GM20000 (cell line): ENCODE measurements at regions not wholly inside any gene's neighbourhood (a gene's known extent, or its start where the extent isn't known, plus 50 kb on each side); places are given as distances from the start of the nearest gene placed in this dataset.
"Not testable (repeated sequence)": the region's sequence is repeated elsewhere in the genome, so short reads cannot be mapped to it uniquely, and the experiment has no call there.

Experiments
- DNase-seq: peaks from one replicate; pipeline ENCODE4 v3.0.0; 2012; ENCODE audit warnings: low spot score
- TF ChIP-seq, protein P1 (sequence below): IDR thresholded peaks from 2 replicates; pipeline ENCODE4 v1.5.1; 2012; ENCODE audit warnings: mild to moderate bottlenecking, control low read depth; ENCODE audit errors: extremely low read depth, missing control alignments

DNA sequence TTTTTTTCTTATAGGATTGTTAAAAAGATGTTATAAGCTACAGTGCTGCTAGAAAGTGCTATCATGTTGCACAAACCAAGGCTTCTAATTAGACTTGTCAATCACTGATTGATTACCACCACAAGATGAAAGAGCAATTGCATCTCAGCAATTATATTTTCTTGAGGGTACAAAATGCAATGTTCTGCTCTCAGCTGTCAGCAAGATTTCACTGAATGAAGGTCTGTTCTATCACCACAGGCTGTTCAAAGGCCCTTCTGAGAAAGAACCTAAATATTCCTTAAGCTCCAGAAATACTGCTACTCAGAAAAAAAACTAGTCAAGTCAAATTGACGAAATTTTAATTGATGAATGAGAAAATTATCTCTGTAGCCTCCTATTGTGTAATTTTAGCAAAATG lies 301.9 kb upstream of the KYNU start:
- DNase-seq: no peak
- TF ChIP-seq, protein P1, sequence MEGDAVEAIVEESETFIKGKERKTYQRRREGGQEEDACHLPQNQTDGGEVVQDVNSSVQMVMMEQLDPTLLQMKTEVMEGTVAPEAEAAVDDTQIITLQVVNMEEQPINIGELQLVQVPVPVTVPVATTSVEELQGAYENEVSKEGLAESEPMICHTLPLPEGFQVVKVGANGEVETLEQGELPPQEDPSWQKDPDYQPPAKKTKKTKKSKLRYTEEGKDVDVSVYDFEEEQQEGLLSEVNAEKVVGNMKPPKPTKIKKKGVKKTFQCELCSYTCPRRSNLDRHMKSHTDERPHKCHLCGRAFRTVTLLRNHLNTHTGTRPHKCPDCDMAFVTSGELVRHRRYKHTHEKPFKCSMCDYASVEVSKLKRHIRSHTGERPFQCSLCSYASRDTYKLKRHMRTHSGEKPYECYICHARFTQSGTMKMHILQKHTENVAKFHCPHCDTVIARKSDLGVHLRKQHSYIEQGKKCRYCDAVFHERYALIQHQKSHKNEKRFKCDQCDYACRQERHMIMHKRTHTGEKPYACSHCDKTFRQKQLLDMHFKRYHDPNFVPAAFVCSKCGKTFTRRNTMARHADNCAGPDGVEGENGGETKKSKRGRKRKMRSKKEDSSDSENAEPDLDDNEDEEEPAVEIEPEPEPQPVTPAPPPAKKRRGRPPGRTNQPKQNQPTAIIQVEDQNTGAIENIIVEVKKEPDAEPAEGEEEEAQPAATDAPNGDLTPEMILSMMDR: no peak

DNA sequence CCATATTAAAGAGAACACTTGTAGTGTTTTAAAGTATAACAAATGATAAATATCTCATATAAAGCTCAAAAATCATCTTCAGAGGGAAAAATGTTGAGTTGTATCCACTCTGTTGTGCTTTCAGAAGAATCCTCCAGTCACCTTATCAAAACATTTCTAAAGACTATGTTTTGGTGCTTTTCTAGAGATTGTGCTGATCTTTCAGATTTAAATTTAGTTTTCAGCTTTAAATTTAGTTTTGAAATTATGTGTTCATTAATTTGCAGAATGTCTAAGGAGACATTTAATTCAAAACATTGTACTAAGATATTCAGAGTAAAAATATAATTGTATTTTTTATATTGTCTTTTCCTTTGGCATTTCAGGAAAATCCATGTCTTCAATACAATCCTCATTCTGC lies 303.1 kb upstream of the KYNU start:
- no peak for DNase-seq
- TF ChIP-seq, protein P1: no peak

DNA sequence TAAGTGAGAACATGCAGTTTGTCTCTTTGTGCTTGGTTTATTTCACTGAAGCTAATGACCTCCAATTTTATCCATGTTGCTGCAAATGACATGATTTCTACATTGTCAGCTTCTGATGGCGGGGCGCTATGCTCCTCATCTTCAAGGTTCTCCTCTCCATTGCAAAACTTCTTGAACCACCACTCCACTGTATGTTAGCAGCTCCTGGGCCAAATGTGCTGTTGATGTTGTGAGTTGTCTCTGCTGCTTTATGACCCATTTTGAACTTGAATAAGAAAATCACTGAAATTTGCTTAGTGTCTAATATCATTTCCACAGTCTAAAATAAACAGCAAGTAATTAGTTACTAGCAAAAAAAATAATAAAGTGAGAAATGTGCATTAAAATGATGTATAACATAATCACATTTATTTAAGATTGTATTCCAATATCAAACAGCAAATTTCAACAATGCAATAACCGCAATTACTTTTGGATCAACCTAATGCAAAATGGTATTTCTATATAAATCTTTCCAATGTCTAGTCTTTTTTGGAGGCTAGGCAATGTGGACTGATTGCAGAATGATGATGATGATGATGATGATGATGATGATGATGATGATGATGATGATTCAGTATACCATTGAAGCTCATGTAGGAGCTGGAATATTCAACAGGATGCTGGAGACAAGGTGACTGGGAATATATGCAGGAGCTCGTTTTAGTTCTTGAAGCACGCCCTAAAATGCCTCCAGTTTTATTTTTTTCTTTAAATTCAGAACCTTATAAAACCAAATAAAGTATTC lies 304.9 kb upstream of the KYNU start:
- no peak for DNase-seq
- TF ChIP-seq, protein P1: no peak

DNA sequence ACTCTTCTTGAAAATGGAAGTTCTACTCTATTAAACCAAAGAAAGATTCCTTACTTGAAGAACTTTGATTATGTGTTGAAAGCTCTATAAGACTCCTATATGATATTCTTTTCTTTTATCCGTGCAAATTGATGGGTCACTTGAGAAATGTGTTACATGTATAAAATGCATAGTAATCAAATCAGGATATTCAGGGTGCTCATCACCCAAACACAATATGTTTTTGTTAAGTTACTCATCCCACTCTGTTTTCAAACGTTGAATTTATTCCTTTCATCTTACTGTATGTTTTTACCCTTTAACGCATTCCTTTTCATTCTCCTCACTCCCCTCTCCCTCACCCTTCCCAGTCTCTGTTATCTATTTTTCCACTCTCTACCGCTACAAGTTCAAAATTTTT lies 305.5 kb upstream of the KYNU start:
- TF ChIP-seq, protein P1: no peak
- no peak for DNase-seq

DNA sequence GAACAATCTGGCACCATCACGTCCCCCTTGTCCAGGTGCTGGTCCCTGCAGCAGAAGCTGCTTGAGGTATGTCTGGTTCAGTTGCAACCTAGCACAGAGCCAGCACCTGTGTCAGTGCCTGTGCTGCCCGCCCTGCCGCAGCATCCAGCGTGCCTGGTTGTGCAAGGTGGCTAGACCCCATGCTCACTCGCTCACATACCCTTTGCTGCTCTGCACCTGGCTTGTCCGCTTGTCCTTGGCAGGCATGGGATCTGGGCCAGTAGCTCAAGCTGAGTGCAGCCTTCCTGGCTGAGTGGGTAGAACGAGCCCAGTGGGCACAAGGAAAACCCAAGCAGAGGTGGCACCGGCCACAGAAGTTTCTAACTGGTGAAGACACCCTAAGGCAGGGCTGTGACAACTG lies 314.6 kb upstream of the KYNU start:
- TF ChIP-seq, protein P1: no peak
- DNase-seq: no peak

DNA sequence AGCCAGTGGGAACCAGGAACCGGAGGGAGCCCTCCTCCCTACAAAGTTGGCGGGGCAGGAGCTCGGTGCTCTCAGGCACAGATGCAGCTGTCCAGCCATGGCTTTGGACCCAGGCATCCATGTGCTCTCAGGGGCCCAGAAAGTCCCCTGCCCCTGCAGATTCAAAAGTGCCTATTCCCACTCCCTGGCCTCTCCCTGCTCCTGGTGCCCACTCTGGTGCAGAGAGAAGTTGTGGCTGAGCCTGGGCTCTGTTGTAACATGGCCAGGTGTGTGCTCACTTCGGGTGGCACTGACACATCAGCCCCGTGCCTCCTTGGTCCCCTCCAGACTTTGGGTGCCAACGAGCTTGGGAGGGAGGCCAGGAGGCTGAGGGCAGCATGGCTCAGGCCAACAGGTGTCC lies 315.8 kb upstream of the KYNU start:
- TF ChIP-seq, protein P1: no peak
- no peak for DNase-seq

DNA sequence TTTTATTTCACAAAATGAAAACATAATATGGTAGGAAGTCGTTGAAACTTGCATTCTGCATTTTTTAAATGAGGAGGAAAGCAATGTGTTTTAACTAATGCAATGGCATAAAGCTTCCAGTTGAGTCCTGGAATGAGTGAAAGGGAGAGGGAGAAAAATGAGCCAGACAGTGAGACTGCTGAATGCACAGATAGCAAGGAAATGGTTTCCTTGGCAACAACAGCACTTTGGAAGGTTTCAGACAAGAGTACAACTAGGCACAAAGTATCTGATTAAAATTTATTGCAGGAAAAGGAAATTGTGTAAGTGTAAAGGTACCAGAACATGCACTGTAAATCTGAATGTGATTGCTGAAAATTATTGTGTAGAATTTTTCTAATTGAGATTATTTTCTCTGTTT lies 320.1 kb upstream of the KYNU start:
- TF ChIP-seq, protein P1: no peak
- DNase-seq: no peak

DNA sequence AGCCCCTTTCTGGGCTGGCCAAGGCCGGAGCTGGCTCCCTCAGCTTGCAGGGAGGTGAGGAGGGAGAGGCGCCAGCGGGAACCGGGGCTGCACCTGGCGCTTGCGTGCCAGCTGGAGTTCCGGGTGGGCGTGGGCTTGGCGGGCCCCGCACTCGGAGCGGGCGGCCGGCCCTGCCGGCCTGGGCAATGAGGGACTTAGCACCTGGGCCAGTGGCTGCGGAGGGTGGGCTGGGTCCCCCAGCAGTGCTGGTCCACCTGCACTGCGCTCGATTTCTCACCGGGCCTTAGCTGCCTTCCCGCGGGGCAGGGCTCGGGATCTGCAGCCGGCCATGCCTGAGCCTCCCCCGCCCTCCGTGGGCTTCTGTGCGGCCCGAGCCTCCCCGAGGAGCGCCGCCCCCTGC lies 331.5 kb upstream of the KYNU start:
- DNase-seq: not testable (repeated sequence)
